T-helper 17 cell (primary cell): ENCODE measurements at regions not wholly inside any gene's neighbourhood (a gene's known extent, or its start where the extent isn't known, plus 50 kb on each side); places are given as distances from the start of the nearest gene placed in this dataset.
"Not testable (repeated sequence)": the region's sequence is repeated elsewhere in the genome, so short reads cannot be mapped to it uniquely, and the experiment has no call there.

Experiments used
- ATAC-seq: fragments of 150-1000 bp; cut with Tn5 transposase; 2 replicates; pipeline ENCODE4 v1.10.0; 2021; ENCODE audit warnings: mild to moderate bottlenecking, moderate library complexity
- DNase-seq, 3 donors: peaks; one replicate each; pipeline versions ENCODE4 v3.0.0 to v3.0.0-alpha.2; 2020 to 2021
- H3K9me3 ChIP-seq: one replicate; pipeline ENCODE4 v1.7.0; 2013; ENCODE audit warnings: low read length, mild to moderate bottlenecking; ENCODE audit not compliant: control insufficient read depth, poor library complexity, severe bottlenecking
- H3K27ac Mint-ChIP-seq: one replicate; pipeline ENCODE4 v1.8.0; 2022; ENCODE audit warnings: mild to moderate bottlenecking, moderate library complexity, mixed read lengths
- H3K27me3 Mint-ChIP-seq: one replicate; pipeline ENCODE4 v1.8.0; 2022; ENCODE audit warnings: mixed read lengths
- H3K36me3 Mint-ChIP-seq: one replicate; pipeline ENCODE4 v1.8.0; 2022; ENCODE audit warnings: low read depth, mixed read lengths
- H3K4me1 Mint-ChIP-seq: one replicate; pipeline ENCODE4 v1.8.0; 2022; ENCODE audit warnings: mild to moderate bottlenecking, mixed read lengths
- H3K4me3 Mint-ChIP-seq: one replicate; pipeline ENCODE4 v1.8.0; 2022; ENCODE audit warnings: mild to moderate bottlenecking, moderate library complexity, mixed read lengths

- DNase-seq (no peak), ATAC-seq (no peak)
- H3K9me3 ChIP-seq: peaks cover 4% of the 10 kb centered on the region
- H3K27ac Mint-ChIP-seq: no peak overlapping the region
- H3K27me3 Mint-ChIP-seq: no peaks in the 10 kb centered on the region
- no peak overlapping the region for H3K4me3 Mint-ChIP-seq
- no peaks in the 10 kb centered on the region for H3K4me1 Mint-ChIP-seq
- H3K36me3 Mint-ChIP-seq: no peaks in the 10 kb centered on the region
These were observed 123.2 kb downstream of the KCNJ18 start for GRCh38 chr17:21815352-21816063.

- no peak for DNase-seq
- H3K4me1 Mint-ChIP-seq: no peaks in the 10 kb centered on the region
These were observed 124.6 kb downstream of the KCNJ18 start for GRCh38 chr17:21816592-21817567.

GRCh38 chr17:21817791-21818364 lies 125.6 kb downstream of the KCNJ18 start:
- ATAC-seq (no peak), DNase-seq (no peak)
- Mint-ChIP-seq H3K27me3 (no peaks in the 10 kb centered on the region), H3K4me3 (no peak overlapping the region), H3K4me1 (no peaks in the 10 kb centered on the region), H3K27ac (no peak overlapping the region), H3K36me3 (no peaks in the 10 kb centered on the region)
- H3K9me3 ChIP-seq: peaks cover 4% of the 10 kb centered on the region

More at GRCh38 chr17:21816592-21817567, 124.6 kb downstream of the KCNJ18 start:
- ATAC-seq: no peak
- Mint-ChIP-seq H3K4me3 (no peak overlapping the region), H3K36me3 (no peaks in the 10 kb centered on the region), H3K27me3 (no peaks in the 10 kb centered on the region), H3K27ac (no peak overlapping the region)
- peaks cover 4% of the 10 kb centered on the region for H3K9me3 ChIP-seq

- no peaks in the 10 kb centered on the region for H3K9me3 ChIP-seq
- no peaks in the 10 kb centered on the region for H3K36me3 Mint-ChIP-seq
- no peak for ATAC-seq
- no peak for DNase-seq
- no peaks in the 10 kb centered on the region for H3K27me3 Mint-ChIP-seq
- H3K27ac Mint-ChIP-seq: no peak overlapping the region
- H3K4me1 Mint-ChIP-seq: no peaks in the 10 kb centered on the region
- no peak overlapping the region for H3K4me3 Mint-ChIP-seq
These were observed 130.8 kb downstream of the KCNJ18 start for GRCh38 chr17:21823090-21823489.

- Mint-ChIP-seq H3K27me3 (no peaks in the 10 kb centered on the region), H3K36me3 (no peaks in the 10 kb centered on the region), H3K4me3 (no peak overlapping the region), H3K27ac (no peak overlapping the region), H3K4me1 (no peaks in the 10 kb centered on the region)
- H3K9me3 ChIP-seq: no peaks in the 10 kb centered on the region
- DNase-seq (no peak), ATAC-seq (no peak)
These were observed 131.3 kb downstream of the KCNJ18 start for GRCh38 chr17:21823643-21824042.

- Mint-ChIP-seq H3K4me1 (no peaks in the 10 kb centered on the region), H3K36me3 (no peaks in the 10 kb centered on the region), H3K27me3 (no peaks in the 10 kb centered on the region), H3K4me3 (no peak overlapping the region), H3K27ac (no peak overlapping the region)
- no peak for DNase-seq
- no peak for ATAC-seq
- H3K9me3 ChIP-seq: no peaks in the 10 kb centered on the region
These were observed 149.5 kb downstream of the KCNJ18 start for GRCh38 chr17:21841839-21842238.

GRCh38 chr17:21842332-21843317 lies 150.3 kb downstream of the KCNJ18 start:
- H3K4me3 Mint-ChIP-seq: no peak overlapping the region
- no peaks in the 10 kb centered on the region for H3K36me3 Mint-ChIP-seq
- no peaks in the 10 kb centered on the region for H3K4me1 Mint-ChIP-seq
- ATAC-seq: no peak
- no peak for DNase-seq
- no peak overlapping the region for H3K27ac Mint-ChIP-seq
- no peaks in the 10 kb centered on the region for H3K27me3 Mint-ChIP-seq
- H3K9me3 ChIP-seq: no peaks in the 10 kb centered on the region

- ATAC-seq (no peak), DNase-seq (no peak)
- Mint-ChIP-seq H3K4me1 (no peaks in the 10 kb centered on the region), H3K4me3 (no peak overlapping the region), H3K27ac (no peak overlapping the region), H3K27me3 (no peaks in the 10 kb centered on the region), H3K36me3 (no peaks in the 10 kb centered on the region)
- no peaks in the 10 kb centered on the region for H3K9me3 ChIP-seq
These were observed 151.1 kb downstream of the KCNJ18 start for GRCh38 chr17:21843318-21843865.

- Mint-ChIP-seq H3K4me1 (no peaks in the 10 kb centered on the region), H3K27ac (peak overlapping the region; percentile 17), H3K4me3 (no peak overlapping the region), H3K27me3 (no peaks in the 10 kb centered on the region), H3K36me3 (no peaks in the 10 kb centered on the region)
- DNase-seq (no peak), ATAC-seq (no peak)
- no peaks in the 10 kb centered on the region for H3K9me3 ChIP-seq
These were observed 151.7 kb downstream of the KCNJ18 start for GRCh38 chr17:21843951-21844590.

GRCh38 chr17:21848510-21848909 lies 156.2 kb downstream of the KCNJ18 start:
- H3K27me3 Mint-ChIP-seq, H3K36me3 Mint-ChIP-seq, H3K4me3 Mint-ChIP-seq, H3K27ac Mint-ChIP-seq, H3K9me3 ChIP-seq, DNase-seq, H3K4me1 Mint-ChIP-seq, ATAC-seq: not testable (repeated sequence)

GRCh38 chr17:21849030-21849429 lies 156.7 kb downstream of the KCNJ18 start:
- H3K4me3 Mint-ChIP-seq, ATAC-seq, H3K27me3 Mint-ChIP-seq: not testable (repeated sequence)

GRCh38 chr17:21850614-21851013 lies 158.3 kb downstream of the KCNJ18 start:
- not testable (repeated sequence) for ATAC-seq

More at GRCh38 chr17:21849030-21849429, 156.7 kb downstream of the KCNJ18 start:
- H3K27ac Mint-ChIP-seq, H3K4me1 Mint-ChIP-seq, H3K36me3 Mint-ChIP-seq, H3K9me3 ChIP-seq, DNase-seq: not testable (repeated sequence)

More at GRCh38 chr17:21850614-21851013, 158.3 kb downstream of the KCNJ18 start:
- not testable (repeated sequence) for H3K27ac Mint-ChIP-seq, H3K4me3 Mint-ChIP-seq, H3K27me3 Mint-ChIP-seq, DNase-seq, H3K4me1 Mint-ChIP-seq, H3K9me3 ChIP-seq, H3K36me3 Mint-ChIP-seq
